Fibroblast of villous mesenchyme (primary cell): ENCODE measurements at regions not wholly inside any gene's neighbourhood (a gene's known extent, or its start where the extent isn't known, plus 50 kb on each side); places are given as distances from the start of the nearest gene placed in this dataset.

Experiments used
- DNase-seq: peaks from one replicate; pipeline ENCODE4 v3.0.0-alpha.2; 2010; ENCODE audit warnings: low read depth
- H3K4me3 ChIP-seq: 2 replicates; pipeline ENCODE4 v1.5.1; 2011; ENCODE audit warnings: low read depth, mild to moderate bottlenecking, low read length
- CTCF ChIP-seq: IDR thresholded peaks from 2 replicates; pipeline ENCODE4 v1.5.1; 2012; ENCODE audit warnings: low read depth, mild to moderate bottlenecking, low read length; ENCODE audit not compliant: insufficient read depth

DNA sequence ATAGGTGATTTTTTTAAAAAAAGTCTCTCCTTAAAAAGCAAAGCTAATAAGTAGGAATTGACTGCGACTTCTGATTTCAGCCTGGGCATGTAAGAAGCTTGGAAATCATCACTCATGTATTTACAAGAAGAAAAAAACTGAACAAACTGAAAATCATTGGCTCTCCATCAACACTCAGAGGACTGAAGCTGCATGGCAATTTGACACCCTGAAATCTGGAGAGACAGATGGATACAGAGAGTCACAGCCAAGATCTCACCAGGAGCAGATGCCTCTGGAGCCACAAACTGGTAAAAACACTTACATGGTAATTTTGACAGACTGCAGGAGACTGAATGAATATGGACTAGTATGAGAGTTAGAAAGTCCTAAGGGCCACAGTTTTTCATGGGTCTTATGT, 191.2 kb upstream of the TCF21 start:
- no peak for TF ChIP-seq CTCF
- DNase-seq: no peak
- no peak overlapping the region for H3K4me3 ChIP-seq

- TF ChIP-seq CTCF: no peak
- DNase-seq: no peak
- no peak overlapping the region for H3K4me3 ChIP-seq
These were observed 190.6 kb upstream of the TCF21 start for GRCh38 chr6:133698272-133698671.

DNA sequence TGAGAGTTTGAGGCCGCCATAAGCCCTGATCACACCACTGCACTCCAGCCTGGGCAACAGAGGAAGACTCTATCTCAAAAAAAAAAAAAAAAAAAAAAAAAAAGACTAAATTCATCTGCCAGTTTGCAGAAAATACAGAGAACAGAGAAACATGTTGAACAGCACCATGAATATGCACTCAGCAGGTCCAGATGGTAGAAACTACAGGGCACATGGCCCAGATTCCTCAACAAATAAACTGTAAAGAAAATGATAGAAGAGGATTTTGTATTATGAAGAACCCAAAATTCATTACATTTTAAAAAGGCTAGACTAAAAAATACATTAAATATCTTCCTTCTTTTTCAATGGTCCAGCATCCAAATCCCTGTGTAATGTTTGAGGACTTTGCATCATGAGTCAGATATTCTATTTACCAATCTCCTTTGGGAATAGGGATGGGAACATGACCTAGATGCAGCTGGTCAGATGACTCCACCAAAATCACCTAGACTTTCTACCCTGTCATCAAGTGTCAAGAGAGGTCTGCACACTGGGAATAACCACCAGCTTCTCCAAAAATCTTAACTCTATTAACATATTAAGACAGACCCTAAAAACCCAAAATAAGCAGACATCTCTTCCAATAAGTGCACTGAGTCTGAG, 189.1 kb upstream of the TCF21 start:
- TF ChIP-seq CTCF: no peak
- DNase-seq: no peak
- no peak overlapping the region for H3K4me3 ChIP-seq

- DNase-seq: peak; percentile 94
- no peak overlapping the region for H3K4me3 ChIP-seq
- no peak for TF ChIP-seq CTCF
These were observed 187.1 kb upstream of the TCF21 start for GRCh38 chr6:133701633-133702331.

DNA sequence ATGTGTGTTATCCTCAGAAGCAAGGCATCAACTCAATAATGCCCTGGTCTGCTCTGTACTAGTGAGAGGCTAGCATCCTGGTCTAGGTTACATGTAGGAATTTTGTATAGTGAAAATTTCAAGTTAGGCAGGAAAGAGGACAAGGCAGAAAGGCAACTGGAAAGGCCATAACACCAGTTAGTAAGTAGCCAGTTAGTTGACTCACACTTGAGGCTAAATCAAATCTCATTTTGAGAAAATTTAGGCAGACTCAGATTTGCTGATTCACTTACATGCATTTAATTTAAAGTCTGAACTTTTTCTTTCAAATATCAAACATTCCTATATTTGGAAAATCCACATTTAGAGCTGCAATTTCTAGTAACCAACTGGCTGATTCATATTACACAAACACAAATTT, 184.5 kb upstream of the TCF21 start:
- no peak for DNase-seq
- no peak for TF ChIP-seq CTCF
- H3K4me3 ChIP-seq: no peak overlapping the region

DNA sequence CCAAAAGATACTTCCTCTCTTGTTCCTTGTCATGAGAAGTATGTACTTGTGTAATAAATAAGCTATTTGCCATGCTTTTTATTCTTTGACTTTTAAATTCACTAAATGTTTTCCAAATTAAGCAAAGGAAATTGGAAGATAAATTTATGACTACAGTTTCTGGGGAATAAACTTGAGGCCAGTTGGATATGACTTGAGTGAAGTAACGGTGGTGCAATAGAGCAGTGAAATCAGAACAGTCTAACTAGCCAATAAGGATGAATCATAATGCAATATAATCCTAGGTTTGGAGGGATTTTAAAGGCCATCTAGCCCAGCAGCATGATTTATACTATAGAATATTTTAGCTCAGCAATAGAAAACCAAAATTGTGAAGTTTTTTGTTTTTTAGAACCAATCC, 183.8 kb upstream of the TCF21 start:
- peak; percentile 70 for DNase-seq
- H3K4me3 ChIP-seq: no peak overlapping the region
- TF ChIP-seq CTCF: no peak

DNA sequence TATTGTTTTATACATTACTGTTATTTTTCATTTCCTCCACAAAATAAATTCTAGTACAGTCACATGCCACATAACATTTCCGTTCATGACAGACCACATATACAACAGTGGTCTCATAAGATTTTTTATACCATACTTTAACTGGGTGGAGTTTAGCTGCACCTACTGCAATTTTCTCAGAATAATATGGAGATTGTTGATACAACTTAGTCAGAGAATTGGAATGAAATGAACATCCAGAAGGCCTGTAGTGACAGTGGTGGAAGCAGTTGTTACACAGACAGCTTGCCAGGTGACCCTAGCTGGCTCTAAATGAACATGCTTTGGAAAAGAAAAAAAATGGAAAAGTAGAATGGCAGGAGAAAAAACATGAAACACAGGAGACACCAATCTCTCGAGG, 183.2 kb upstream of the TCF21 start:
- no peak for TF ChIP-seq CTCF
- DNase-seq: no peak
- H3K4me3 ChIP-seq: no peak overlapping the region
